Glutamatergic neuron (in vitro differentiated cells): ENCODE measurements at regions not wholly inside any gene's neighbourhood (a gene's known extent, or its start where the extent isn't known, plus 50 kb on each side); places are given as distances from the start of the nearest gene placed in this dataset.

ENCODE experiments used
- DNase-seq: peaks from one replicate; pipeline ENCODE4 v3.0.0; 2022
- H3K27ac Mint-ChIP-seq: one replicate; pipeline ENCODE4 v1.8.0; 2020; ENCODE audit warnings: mild to moderate bottlenecking, mixed read lengths, inconsistent platforms; ENCODE audit not compliant: unreplicated experiment
- H3K27me3 Mint-ChIP-seq: one replicate; pipeline ENCODE4 v1.8.0; 2020; ENCODE audit warnings: mild to moderate bottlenecking, moderate library complexity, mixed read lengths, inconsistent platforms; ENCODE audit not compliant: unreplicated experiment
- H3K36me3 Mint-ChIP-seq: one replicate; pipeline ENCODE4 v1.8.0; 2020; ENCODE audit warnings: mild to moderate bottlenecking, mixed read lengths, inconsistent platforms; ENCODE audit not compliant: unreplicated experiment
- H3K4me1 Mint-ChIP-seq: one replicate; pipeline ENCODE4 v1.8.0; 2020; ENCODE audit warnings: mild to moderate bottlenecking, low read depth, mixed read lengths, inconsistent platforms; ENCODE audit not compliant: unreplicated experiment
- H3K4me3 Mint-ChIP-seq: one replicate; pipeline ENCODE4 v1.8.0; 2020; ENCODE audit warnings: mild to moderate bottlenecking, mixed read lengths, inconsistent platforms; ENCODE audit not compliant: unreplicated experiment
- H3K9me3 Mint-ChIP-seq: one replicate; pipeline ENCODE4 v1.8.0; 2020; ENCODE audit warnings: mild to moderate bottlenecking, moderate library complexity, mixed read lengths, inconsistent platforms; ENCODE audit not compliant: unreplicated experiment
- TF ChIP-seq, protein P1 (sequence below): fragments of 200-600 bp; sonication (generic); IDR thresholded peaks from one replicate; pipeline ENCODE4 v1.5.0; 2021; ENCODE audit not compliant: partially characterized antibody, unreplicated experiment

DNA sequence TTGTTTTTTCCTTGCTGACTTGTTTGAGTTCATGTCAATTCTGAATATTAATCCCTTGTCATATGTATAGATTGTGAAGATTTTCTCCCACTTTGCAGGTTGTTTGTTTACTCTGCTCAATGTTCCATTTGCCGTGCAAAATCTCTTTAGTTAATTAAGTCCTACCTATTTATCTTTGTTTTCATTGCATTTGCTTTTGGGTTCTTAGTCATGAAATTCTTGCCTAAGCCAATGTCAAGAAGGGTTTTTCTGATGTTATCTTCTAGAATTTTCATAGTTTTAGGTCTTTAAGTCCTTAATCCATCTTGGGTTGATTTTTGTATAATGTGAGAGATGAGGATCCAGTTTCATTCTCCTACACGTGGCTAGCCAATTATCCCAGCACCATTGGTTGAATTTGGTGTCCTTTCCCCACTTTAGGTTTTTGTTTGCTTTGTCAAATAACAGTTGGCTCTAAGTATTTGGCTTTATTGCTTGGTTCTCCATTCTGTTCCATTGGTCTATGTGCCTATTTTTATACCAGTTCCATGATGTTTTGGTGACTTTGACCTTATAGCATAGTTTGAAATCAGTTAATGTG is 163.1 kb upstream of the PGR start:
- no peaks in the 10 kb centered on the region for H3K36me3 Mint-ChIP-seq
- no peaks in the 10 kb centered on the region for H3K27me3 Mint-ChIP-seq
- H3K27ac Mint-ChIP-seq, result no peak overlapping the region
- TF ChIP-seq, protein P1, sequence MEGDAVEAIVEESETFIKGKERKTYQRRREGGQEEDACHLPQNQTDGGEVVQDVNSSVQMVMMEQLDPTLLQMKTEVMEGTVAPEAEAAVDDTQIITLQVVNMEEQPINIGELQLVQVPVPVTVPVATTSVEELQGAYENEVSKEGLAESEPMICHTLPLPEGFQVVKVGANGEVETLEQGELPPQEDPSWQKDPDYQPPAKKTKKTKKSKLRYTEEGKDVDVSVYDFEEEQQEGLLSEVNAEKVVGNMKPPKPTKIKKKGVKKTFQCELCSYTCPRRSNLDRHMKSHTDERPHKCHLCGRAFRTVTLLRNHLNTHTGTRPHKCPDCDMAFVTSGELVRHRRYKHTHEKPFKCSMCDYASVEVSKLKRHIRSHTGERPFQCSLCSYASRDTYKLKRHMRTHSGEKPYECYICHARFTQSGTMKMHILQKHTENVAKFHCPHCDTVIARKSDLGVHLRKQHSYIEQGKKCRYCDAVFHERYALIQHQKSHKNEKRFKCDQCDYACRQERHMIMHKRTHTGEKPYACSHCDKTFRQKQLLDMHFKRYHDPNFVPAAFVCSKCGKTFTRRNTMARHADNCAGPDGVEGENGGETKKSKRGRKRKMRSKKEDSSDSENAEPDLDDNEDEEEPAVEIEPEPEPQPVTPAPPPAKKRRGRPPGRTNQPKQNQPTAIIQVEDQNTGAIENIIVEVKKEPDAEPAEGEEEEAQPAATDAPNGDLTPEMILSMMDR, result no peak
- peaks cover 2% of the 10 kb centered on the region for H3K9me3 Mint-ChIP-seq
- DNase-seq, result no peak
- no peak overlapping the region for H3K4me3 Mint-ChIP-seq
- no peaks in the 10 kb centered on the region for H3K4me1 Mint-ChIP-seq

DNA sequence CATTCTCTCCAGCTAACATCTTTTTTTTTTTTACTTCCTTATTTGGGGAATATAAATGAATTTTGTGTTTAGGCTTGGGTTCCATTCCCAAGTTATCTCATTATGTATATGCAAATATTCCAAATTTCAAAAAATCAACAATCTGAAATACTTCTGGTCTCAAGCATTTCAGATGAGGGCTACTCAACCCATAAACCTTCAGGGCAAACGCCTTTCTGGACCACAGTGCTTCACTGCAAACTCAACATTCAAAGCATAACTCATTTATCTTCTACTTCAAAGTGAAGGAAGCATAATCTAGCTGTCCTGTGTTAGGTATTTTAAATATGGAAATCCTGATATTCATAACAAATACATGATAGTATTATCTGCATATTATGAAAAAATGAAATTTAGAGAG is 161.7 kb upstream of the PGR start:
- Mint-ChIP-seq H3K9me3 (peaks cover 2% of the 10 kb centered on the region), H3K27me3 (no peaks in the 10 kb centered on the region)

DNA sequence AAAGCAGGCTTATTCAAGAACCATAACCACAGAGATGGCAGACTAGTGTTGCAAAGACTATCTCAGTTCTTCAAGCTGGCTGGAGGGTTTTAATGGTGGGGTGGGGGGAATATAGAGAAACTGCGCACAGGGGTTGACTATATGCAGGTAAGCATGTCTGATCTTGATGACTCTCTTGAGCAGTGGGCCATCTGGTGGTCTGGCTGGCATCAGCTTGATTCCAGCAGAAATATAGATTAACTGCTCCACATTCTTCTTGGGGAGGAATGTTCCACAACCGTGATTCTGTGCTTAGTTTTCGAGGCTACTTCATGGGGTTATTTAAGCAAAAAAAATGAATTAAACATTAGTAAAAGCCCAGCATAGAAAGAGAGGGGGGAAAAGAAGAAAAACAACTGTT is 158.8 kb upstream of the PGR start:
- TF ChIP-seq, protein P1, result no peak
- Mint-ChIP-seq H3K9me3 (peaks cover 2% of the 10 kb centered on the region), H3K4me3 (no peak overlapping the region), H3K27me3 (no peaks in the 10 kb centered on the region), H3K27ac (no peak overlapping the region), H3K4me1 (no peaks in the 10 kb centered on the region), H3K36me3 (no peaks in the 10 kb centered on the region)
- DNase-seq, result no peak

More for the DNA sequence above, 161.7 kb upstream of the PGR start:
- Mint-ChIP-seq H3K4me3 (no peak overlapping the region), H3K4me1 (no peaks in the 10 kb centered on the region), H3K27ac (peak overlapping the region; percentile 5), H3K36me3 (no peaks in the 10 kb centered on the region)
- DNase-seq, result no peak
- TF ChIP-seq, protein P1, result no peak

DNA sequence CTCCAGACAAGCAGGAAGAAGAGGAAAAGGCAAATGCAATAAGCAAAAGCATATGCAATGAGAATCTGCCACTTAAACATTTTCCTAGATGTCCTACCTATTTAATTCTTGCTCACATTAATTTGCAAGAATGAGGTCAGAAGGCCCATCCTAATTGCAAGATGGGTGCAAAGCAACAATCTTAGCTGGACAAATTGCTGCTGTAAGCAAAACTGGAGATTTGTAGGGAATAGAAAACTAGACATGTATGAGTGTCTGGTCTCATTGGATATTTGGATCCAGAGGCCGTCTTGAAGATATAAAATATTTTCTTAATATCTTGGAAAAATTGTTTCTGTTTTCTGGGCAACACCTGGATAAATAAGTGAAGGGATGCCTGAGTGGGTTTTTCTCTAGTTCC is 150.1 kb upstream of the PGR start:
- H3K4me1 Mint-ChIP-seq, result peaks cover 3% of the 10 kb centered on the region
- no peak for DNase-seq
- TF ChIP-seq, protein P1, result no peak
- H3K36me3 Mint-ChIP-seq, result no peaks in the 10 kb centered on the region
- H3K9me3 Mint-ChIP-seq, result no peaks in the 10 kb centered on the region
- H3K27ac Mint-ChIP-seq, result no peak overlapping the region
- H3K27me3 Mint-ChIP-seq, result no peaks in the 10 kb centered on the region
- no peak overlapping the region for H3K4me3 Mint-ChIP-seq

DNA sequence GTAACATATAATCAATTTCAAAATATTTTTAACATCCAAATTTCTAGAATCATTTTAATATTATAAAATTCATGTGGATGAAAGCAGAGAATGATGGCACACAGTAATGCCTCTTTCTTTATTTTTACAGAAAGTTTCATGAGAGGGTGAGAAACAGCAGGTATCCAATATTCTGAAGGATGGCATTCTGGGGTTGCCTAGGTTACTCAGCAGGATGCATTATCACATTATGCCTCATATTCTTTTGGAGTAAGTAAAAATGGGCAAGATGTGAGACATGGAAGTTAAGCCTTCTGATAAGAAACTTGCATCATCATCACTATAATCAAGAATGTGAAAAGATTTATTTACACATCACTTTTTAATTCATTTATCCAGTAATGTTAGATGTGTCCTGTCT is 148.7 kb upstream of the PGR start:
- peaks cover 3% of the 10 kb centered on the region for H3K4me1 Mint-ChIP-seq
- TF ChIP-seq, protein P1, result no peak
- H3K9me3 Mint-ChIP-seq, result no peaks in the 10 kb centered on the region
- no peak for DNase-seq
- H3K4me3 Mint-ChIP-seq, result no peak overlapping the region
- H3K36me3 Mint-ChIP-seq, result no peaks in the 10 kb centered on the region
- H3K27ac Mint-ChIP-seq, result no peak overlapping the region
- no peaks in the 10 kb centered on the region for H3K27me3 Mint-ChIP-seq
